ENCODE measurements at regions not wholly inside any gene's neighbourhood (a gene's known extent, or its start where the extent isn't known, plus 50 kb on each side); places are given as distances from the start of the nearest gene placed in this dataset.

- no peak overlapping the region for H3K4me3 Mint-ChIP-seq (ENCODE audit: low read depth)
- TF ChIP-seq, protein P1, sequence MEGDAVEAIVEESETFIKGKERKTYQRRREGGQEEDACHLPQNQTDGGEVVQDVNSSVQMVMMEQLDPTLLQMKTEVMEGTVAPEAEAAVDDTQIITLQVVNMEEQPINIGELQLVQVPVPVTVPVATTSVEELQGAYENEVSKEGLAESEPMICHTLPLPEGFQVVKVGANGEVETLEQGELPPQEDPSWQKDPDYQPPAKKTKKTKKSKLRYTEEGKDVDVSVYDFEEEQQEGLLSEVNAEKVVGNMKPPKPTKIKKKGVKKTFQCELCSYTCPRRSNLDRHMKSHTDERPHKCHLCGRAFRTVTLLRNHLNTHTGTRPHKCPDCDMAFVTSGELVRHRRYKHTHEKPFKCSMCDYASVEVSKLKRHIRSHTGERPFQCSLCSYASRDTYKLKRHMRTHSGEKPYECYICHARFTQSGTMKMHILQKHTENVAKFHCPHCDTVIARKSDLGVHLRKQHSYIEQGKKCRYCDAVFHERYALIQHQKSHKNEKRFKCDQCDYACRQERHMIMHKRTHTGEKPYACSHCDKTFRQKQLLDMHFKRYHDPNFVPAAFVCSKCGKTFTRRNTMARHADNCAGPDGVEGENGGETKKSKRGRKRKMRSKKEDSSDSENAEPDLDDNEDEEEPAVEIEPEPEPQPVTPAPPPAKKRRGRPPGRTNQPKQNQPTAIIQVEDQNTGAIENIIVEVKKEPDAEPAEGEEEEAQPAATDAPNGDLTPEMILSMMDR (IDR thresholded peaks at IDR 0.05; ENCODE audit: unreplicated experiment): no peak
- no peaks in the 10 kb centered on the region for H3K27me3 Mint-ChIP-seq
- no peaks in the 10 kb centered on the region for H3K9me3 Mint-ChIP-seq (ENCODE audit: low read depth)
- peaks cover 2% of the 10 kb centered on the region for H3K4me1 Mint-ChIP-seq (ENCODE audit: low read depth)
- DNase-seq (ENCODE audit: low spot score, unreplicated experiment): no peak
- no peak overlapping the region for H3K27ac Mint-ChIP-seq
- no peaks in the 10 kb centered on the region for H3K36me3 Mint-ChIP-seq (ENCODE audit: insufficient read depth)
Measured at GRCh38 chr5:17734011-17734410, 99.8 kb downstream of the TAF11L14 start.

DNA sequence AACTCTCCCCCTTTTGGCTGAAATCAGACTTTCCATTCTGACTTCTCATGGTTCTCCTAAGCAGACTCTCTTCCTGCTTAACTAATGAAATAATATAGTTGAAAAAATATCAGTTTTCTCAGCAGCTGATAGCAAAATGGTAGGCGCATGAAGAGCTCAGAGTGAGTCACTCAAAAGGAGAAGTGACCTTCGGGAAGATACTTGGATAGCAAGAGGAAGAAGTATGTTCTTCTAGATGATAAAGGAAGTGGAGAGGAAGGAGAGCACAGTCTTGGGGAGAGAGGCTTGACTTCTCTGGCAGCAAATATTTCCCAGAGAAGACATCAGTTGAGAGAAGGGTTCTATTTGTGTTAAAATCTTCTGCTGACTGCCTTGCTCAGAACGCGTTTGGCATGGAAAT, 101.5 kb downstream of the TAF11L14 start:
- Mint-ChIP-seq H3K36me3 (ENCODE audit: insufficient read depth) (no peaks in the 10 kb centered on the region), H3K27me3 (no peaks in the 10 kb centered on the region), H3K27ac (no peak overlapping the region), H3K4me1 (ENCODE audit: low read depth) (peaks cover 2% of the 10 kb centered on the region), H3K9me3 (ENCODE audit: low read depth) (no peaks in the 10 kb centered on the region), H3K4me3 (ENCODE audit: low read depth) (no peak overlapping the region)
- TF ChIP-seq, protein P1 (IDR thresholded peaks at IDR 0.05; ENCODE audit: unreplicated experiment): no peak
- DNase-seq (ENCODE audit: low spot score, unreplicated experiment): no peak

- no peak for DNase-seq (ENCODE audit: low spot score, unreplicated experiment)
- TF ChIP-seq, protein P1 (IDR thresholded peaks at IDR 0.05; ENCODE audit: unreplicated experiment): no peak
- H3K36me3 Mint-ChIP-seq (ENCODE audit: insufficient read depth): no peaks in the 10 kb centered on the region
- H3K9me3 Mint-ChIP-seq (ENCODE audit: low read depth): no peaks in the 10 kb centered on the region
- H3K4me3 Mint-ChIP-seq (ENCODE audit: low read depth): no peak overlapping the region
- peaks cover 2% of the 10 kb centered on the region for H3K4me1 Mint-ChIP-seq (ENCODE audit: low read depth)
- H3K27me3 Mint-ChIP-seq: no peaks in the 10 kb centered on the region
- no peak overlapping the region for H3K27ac Mint-ChIP-seq
Measured at GRCh38 chr5:17737092-17737491, 102.8 kb downstream of the TAF11L14 start.

DNA sequence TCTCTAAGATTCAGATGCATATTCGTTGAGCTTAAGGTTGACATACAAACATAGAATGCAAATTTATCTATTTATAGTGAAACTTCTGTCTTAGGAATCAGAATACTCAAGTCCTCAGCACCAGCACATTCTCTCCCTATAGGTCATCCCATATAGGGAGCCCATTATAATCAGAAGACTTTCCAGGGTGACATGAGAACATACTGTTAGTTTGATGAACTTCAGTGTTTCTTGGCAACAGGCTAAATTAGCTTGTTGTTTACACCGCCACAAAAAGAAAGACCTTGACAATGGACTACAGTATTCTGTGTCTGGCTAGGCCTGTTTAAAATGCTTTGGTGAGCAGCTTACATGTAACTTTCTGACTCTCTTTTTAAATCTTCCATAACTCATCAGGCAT, 104.2 kb downstream of the TAF11L14 start:
- H3K27me3 Mint-ChIP-seq: no peaks in the 10 kb centered on the region

DNA sequence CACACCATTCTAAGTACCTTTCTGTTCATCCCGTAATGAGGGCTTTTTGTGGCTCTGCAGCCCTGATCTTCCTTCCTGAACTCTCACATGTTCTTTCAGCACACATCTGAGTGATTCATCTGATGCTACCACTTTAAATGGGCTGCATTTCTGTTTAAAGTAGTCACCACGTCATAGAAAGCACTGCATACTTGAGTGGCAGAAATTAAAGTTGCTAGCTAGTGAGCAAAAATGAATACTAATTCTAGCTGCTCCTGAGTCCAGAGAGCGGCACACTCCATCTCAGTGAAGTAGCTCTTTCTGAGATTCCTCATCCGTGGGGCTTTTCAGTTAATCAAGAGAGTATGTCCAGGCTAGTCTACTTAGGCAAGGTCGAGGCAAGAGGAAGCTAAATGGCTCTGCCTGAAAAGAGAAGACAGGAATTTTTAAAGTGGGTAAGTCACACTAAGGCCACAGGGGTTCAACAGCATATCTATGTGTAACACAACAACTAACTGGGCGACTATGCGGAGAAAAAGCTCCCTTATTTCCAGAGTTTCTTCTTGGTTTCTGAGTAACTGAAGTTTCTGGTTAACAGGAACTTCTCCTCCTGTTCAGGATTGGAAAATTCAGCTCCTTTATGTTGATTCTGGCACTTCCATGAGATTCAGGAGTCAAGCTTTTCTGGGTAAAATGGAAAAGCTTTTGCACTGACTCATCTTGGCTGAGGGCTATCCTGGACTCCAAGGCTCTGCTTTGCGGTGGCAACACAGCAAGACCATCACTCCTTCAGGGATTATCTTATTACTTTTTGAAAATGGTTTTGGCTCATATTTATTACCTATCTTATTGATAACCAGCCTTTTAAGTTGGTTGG, 109.5 kb downstream of the TAF11L14 start:
- no peaks in the 10 kb centered on the region for H3K4me1 Mint-ChIP-seq (ENCODE audit: low read depth)
- DNase-seq (ENCODE audit: low spot score, unreplicated experiment): no peak
- TF ChIP-seq, protein P1 (IDR thresholded peaks at IDR 0.05; ENCODE audit: unreplicated experiment): no peak
- H3K27ac Mint-ChIP-seq: no peak overlapping the region
- no peak overlapping the region for H3K4me3 Mint-ChIP-seq (ENCODE audit: low read depth)
- no peaks in the 10 kb centered on the region for H3K36me3 Mint-ChIP-seq (ENCODE audit: insufficient read depth)
- H3K27me3 Mint-ChIP-seq: no peaks in the 10 kb centered on the region
- H3K9me3 Mint-ChIP-seq (ENCODE audit: low read depth): no peaks in the 10 kb centered on the region

More for the DNA sequence above, 104.2 kb downstream of the TAF11L14 start:
- Mint-ChIP-seq H3K36me3 (ENCODE audit: insufficient read depth) (no peaks in the 10 kb centered on the region), H3K4me3 (ENCODE audit: low read depth) (no peak overlapping the region), H3K27ac (no peak overlapping the region), H3K9me3 (ENCODE audit: low read depth) (no peaks in the 10 kb centered on the region), H3K4me1 (ENCODE audit: low read depth) (peaks cover 2% of the 10 kb centered on the region)
- TF ChIP-seq, protein P1 (IDR thresholded peaks at IDR 0.05; ENCODE audit: unreplicated experiment): no peak
- DNase-seq (ENCODE audit: low spot score, unreplicated experiment): no peak

All from progenitor cell of endocrine pancreas (in vitro differentiated cells).